ENCODE measurements at regions not wholly inside any gene's neighbourhood (a gene's known extent, or its start where the extent isn't known, plus 50 kb on each side); places are given as distances from the start of the nearest gene placed in this dataset.

- 35% methylated on average over 2 of the region's 2 CpGs for WGBS (ENCODE audit: insufficient coverage, insufficient replicate concordance, low lambda C conversion rate, missing lambda C conversion rate)
- in situ Hi-C loops (cut with MboI), result no loop called here
- no TSS peak for BruUV-seq (replicated peaks)
- ChIA-PET SMC1A (ENCODE audit: uncharacterized antibody, unreplicated experiment) (no interaction called here), RAD21 (ENCODE audit: unreplicated experiment) (no interaction called here), CTCF (interaction anchor here (1.2 kb wide), 1 partner anchor 12 kb away, joined by 3 read pairs; no protein-coding TSS in a partner anchor), POLR2A (no interaction called here)
- H2AFZ ChIP-seq (ENCODE audit: control insufficient read depth, low read depth, low read length), result no peak overlapping the region
- no peaks in the 10 kb centered on the region for H4K20me1 ChIP-seq (ENCODE audit: control insufficient read depth, insufficient read depth)
- intact Hi-C loops (cut with micrococcal nuclease; ENCODE audit: unreplicated experiment), result no loop called here
- no peak overlapping the region for H3K9ac ChIP-seq (ENCODE audit: control insufficient read depth, insufficient read depth, low read length)
- no peak overlapping the region for H3K4me3 ChIP-seq
- ATAC-seq (no peak), FAIRE-seq (no peak), DNase-seq (ENCODE audit: low read depth, low spot score) (no peak)
- TF ChIP-seq NFYB (IDR thresholded peaks at IDR 0.05; ENCODE audit: insufficient read depth, low read depth, low read length) (no peak), NRF1 (conservative IDR thresholded peaks at IDR 0.05; ENCODE audit: low read depth, low read length) (no peak), CBX5 (IDR thresholded peaks at IDR 0.05; ENCODE audit: low read depth) (no peak), TCF7 (IDR thresholded peaks at IDR 0.05; ENCODE audit: borderline replicate concordance) (no peak)
- no peaks in the 10 kb centered on the region for H3K4me1 ChIP-seq (ENCODE audit: control insufficient read depth, insufficient read depth, low read length)
- H3K27me3 ChIP-seq (replicated peaks in 1 of 2; ENCODE audit: control insufficient read depth in 2 of 2, insufficient read depth in 2 of 2, low read length in 1 of 2), result no peaks in the 10 kb centered on the region
- H3K27ac ChIP-seq (ENCODE audit: control insufficient read depth, insufficient read depth), result no peak overlapping the region
- no peak overlapping the region for H3K4me2 ChIP-seq (ENCODE audit: control insufficient read depth, insufficient read depth)
- no peaks in the 10 kb centered on the region for H3K79me2 ChIP-seq (ENCODE audit: control insufficient read depth, insufficient read depth, low read length)
- no peaks in the 10 kb centered on the region for H3K36me3 ChIP-seq (ENCODE audit: control insufficient read depth in 2 of 2, insufficient read depth in 2 of 2, low read length in 1 of 2)
- no peaks in the 10 kb centered on the region for H3K9me3 ChIP-seq (replicated peaks; ENCODE audit: control insufficient read depth, insufficient read depth, low read length)
Measured at GRCh38 chr2:53475321-53475720, 292.3 kb upstream of the CHAC2 start.

- FAIRE-seq (no peak), DNase-seq (ENCODE audit: low read depth, low spot score) (no peak), ATAC-seq (no peak)
- ChIA-PET RAD21 (ENCODE audit: unreplicated experiment) (no interaction called here), CTCF (interaction anchor here (1.2 kb wide), 1 partner anchor 12 kb away, joined by 3 read pairs; no protein-coding TSS in a partner anchor), SMC1A (ENCODE audit: uncharacterized antibody, unreplicated experiment) (interaction anchor here (1.3 kb wide), 1 partner anchor 18 kb away, joined by 3 read pairs; no protein-coding TSS in a partner anchor), POLR2A (no interaction called here)
- Histone ChIP-seq H3K4me3 (no peak overlapping the region), H3K27ac (ENCODE audit: control insufficient read depth, insufficient read depth) (no peak overlapping the region), H3K36me3 (ENCODE audit: control insufficient read depth in 2 of 2, insufficient read depth in 2 of 2, low read length in 1 of 2) (no peaks in the 10 kb centered on the region), H4K20me1 (ENCODE audit: control insufficient read depth, insufficient read depth) (no peaks in the 10 kb centered on the region), H3K9ac (ENCODE audit: control insufficient read depth, insufficient read depth, low read length) (no peak overlapping the region), H3K79me2 (ENCODE audit: control insufficient read depth, insufficient read depth, low read length) (no peaks in the 10 kb centered on the region), H3K9me3 (replicated peaks; ENCODE audit: control insufficient read depth, insufficient read depth, low read length) (no peaks in the 10 kb centered on the region), H2AFZ (ENCODE audit: control insufficient read depth, low read depth, low read length) (no peak overlapping the region), H3K27me3 (replicated peaks in 1 of 2; ENCODE audit: control insufficient read depth in 2 of 2, insufficient read depth in 2 of 2, low read length in 1 of 2) (no peaks in the 10 kb centered on the region), H3K4me1 (ENCODE audit: control insufficient read depth, insufficient read depth, low read length) (no peaks in the 10 kb centered on the region), H3K4me2 (ENCODE audit: control insufficient read depth, insufficient read depth) (no peak overlapping the region)
- WGBS (ENCODE audit: insufficient coverage, insufficient replicate concordance, low lambda C conversion rate, missing lambda C conversion rate), result 36% methylated on average over 2 of the region's 2 CpGs
- intact Hi-C loops (cut with micrococcal nuclease; ENCODE audit: unreplicated experiment), result no loop called here
- BruUV-seq (replicated peaks), result no TSS peak
- no peak for TF ChIP-seq SMAD5 (IDR thresholded peaks at IDR 0.05; ENCODE audit: low read depth)
- TF ChIP-seq MXI1 (IDR thresholded peaks at IDR 0.05; ENCODE audit: low read depth, low read length), result no peak
- no peak for TF ChIP-seq POU2F2 (IDR thresholded peaks at IDR 0.05; ENCODE audit: borderline replicate concordance, low read depth, low read length)
- in situ Hi-C loops (cut with MboI), result no loop called here
Measured at GRCh38 chr2:53474914-53475313, 292.7 kb upstream of the CHAC2 start.
